Osteocyte (in vitro differentiated cells): ENCODE measurements at regions not wholly inside any gene's neighbourhood (a gene's known extent, or its start where the extent isn't known, plus 50 kb on each side); places are given as distances from the start of the nearest gene placed in this dataset.
"Not testable (repeated sequence)": the region's sequence is repeated elsewhere in the genome, so short reads cannot be mapped to it uniquely, and the experiment has no call there.

Experiments used
- DNase-seq: peaks from one replicate; pipeline ENCODE4 v3.0.0; 2021; ENCODE audit warnings: mixed read lengths; ENCODE audit not compliant: unreplicated experiment; ENCODE audit errors: extremely low spot score
- H3K27ac Mint-ChIP-seq: one replicate; pipeline ENCODE4 v1.8.0; 2021; ENCODE audit warnings: mild to moderate bottlenecking, mixed read lengths; ENCODE audit not compliant: unreplicated experiment
- H3K27me3 Mint-ChIP-seq: one replicate; pipeline ENCODE4 v1.8.0; 2021; ENCODE audit warnings: mixed read lengths; ENCODE audit not compliant: unreplicated experiment
- H3K36me3 Mint-ChIP-seq: one replicate; pipeline ENCODE4 v1.8.0; 2021; ENCODE audit warnings: mixed read lengths; ENCODE audit not compliant: unreplicated experiment
- H3K4me1 Mint-ChIP-seq: one replicate; pipeline ENCODE4 v1.8.0; 2021; ENCODE audit warnings: mixed read lengths; ENCODE audit not compliant: unreplicated experiment
- H3K4me3 Mint-ChIP-seq: one replicate; pipeline ENCODE4 v1.8.0; 2021; ENCODE audit warnings: mild to moderate bottlenecking, moderate library complexity, mixed read lengths; ENCODE audit not compliant: unreplicated experiment
- H3K9me3 Mint-ChIP-seq: one replicate; pipeline ENCODE4 v1.8.0; 2021; ENCODE audit warnings: mixed read lengths; ENCODE audit not compliant: unreplicated experiment
- TF ChIP-seq, protein P1 (sequence below): fragments of 200-600 bp; sonication (generic); IDR thresholded peaks from 2 replicates; pipeline ENCODE4 v1.5.0; 2021; ENCODE audit warnings: antibody characterized with exemption, mild to moderate bottlenecking, moderate library complexity

DNA sequence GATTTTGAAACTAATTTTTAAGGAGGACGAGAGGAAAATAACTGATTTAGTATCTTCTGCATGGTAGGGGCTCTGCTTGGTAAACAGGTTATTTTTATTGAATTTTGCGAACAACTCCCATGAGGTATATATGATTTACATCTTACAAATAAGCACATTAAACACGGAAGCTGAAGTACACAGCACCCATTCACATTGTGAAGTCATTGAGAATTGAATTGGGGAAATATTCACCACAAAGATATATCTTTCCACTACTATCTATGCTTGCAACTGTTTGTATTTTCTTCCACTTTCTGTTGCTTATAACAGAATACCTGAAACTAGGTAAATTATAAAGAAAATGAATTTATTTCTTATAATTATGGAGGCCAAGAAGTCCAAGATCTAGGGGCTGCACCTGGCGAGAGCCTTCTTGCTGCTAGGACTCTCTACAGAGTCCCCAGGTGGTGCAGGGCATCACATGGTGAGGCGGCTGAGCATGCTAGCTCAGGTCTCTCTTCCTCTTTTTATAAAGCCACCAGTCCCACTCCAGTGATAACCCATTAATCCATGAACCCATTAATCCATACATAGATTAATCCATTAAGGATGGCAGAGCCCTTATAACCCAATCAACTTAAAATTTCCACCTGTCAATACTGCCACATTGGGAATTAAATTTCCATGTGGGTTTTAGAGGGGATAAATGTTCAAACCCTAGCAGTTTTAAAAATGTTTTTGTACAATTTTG, 79.0 kb upstream of the ZNF608 start:
- TF ChIP-seq, protein P1, sequence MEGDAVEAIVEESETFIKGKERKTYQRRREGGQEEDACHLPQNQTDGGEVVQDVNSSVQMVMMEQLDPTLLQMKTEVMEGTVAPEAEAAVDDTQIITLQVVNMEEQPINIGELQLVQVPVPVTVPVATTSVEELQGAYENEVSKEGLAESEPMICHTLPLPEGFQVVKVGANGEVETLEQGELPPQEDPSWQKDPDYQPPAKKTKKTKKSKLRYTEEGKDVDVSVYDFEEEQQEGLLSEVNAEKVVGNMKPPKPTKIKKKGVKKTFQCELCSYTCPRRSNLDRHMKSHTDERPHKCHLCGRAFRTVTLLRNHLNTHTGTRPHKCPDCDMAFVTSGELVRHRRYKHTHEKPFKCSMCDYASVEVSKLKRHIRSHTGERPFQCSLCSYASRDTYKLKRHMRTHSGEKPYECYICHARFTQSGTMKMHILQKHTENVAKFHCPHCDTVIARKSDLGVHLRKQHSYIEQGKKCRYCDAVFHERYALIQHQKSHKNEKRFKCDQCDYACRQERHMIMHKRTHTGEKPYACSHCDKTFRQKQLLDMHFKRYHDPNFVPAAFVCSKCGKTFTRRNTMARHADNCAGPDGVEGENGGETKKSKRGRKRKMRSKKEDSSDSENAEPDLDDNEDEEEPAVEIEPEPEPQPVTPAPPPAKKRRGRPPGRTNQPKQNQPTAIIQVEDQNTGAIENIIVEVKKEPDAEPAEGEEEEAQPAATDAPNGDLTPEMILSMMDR, result no peak
- H3K27ac Mint-ChIP-seq, result no peak overlapping the region
- H3K36me3 Mint-ChIP-seq, result no peaks in the 10 kb centered on the region
- peaks cover 10% of the 10 kb centered on the region for H3K9me3 Mint-ChIP-seq
- H3K4me3 Mint-ChIP-seq, result no peak overlapping the region
- DNase-seq, result no peak
- H3K27me3 Mint-ChIP-seq, result no peaks in the 10 kb centered on the region
- peaks cover 19% of the 10 kb centered on the region for H3K4me1 Mint-ChIP-seq

DNA sequence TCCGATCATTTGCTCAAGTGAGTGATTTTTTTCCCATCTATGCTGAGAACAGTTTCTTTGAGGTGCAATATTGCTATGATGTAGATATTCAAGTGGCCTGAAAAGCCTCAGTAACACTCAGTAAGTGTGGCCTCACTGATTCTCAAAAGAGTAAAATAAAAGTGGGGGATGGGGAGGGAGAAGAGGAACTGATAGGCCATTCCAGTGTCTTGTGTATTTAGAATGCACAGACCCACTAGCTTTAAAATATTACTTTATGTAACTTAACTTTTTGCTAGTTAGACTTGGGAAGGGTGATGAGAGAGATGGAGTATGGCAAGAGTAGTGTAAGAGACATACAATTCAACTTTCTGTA, 79.5 kb upstream of the ZNF608 start:
- H3K9me3 Mint-ChIP-seq, result peaks cover 10% of the 10 kb centered on the region
- H3K36me3 Mint-ChIP-seq, result no peaks in the 10 kb centered on the region
- peaks cover 19% of the 10 kb centered on the region for H3K4me1 Mint-ChIP-seq
- no peak for DNase-seq
- TF ChIP-seq, protein P1, result no peak
- no peaks in the 10 kb centered on the region for H3K27me3 Mint-ChIP-seq
- no peak overlapping the region for H3K27ac Mint-ChIP-seq
- H3K4me3 Mint-ChIP-seq, result no peak overlapping the region

DNA sequence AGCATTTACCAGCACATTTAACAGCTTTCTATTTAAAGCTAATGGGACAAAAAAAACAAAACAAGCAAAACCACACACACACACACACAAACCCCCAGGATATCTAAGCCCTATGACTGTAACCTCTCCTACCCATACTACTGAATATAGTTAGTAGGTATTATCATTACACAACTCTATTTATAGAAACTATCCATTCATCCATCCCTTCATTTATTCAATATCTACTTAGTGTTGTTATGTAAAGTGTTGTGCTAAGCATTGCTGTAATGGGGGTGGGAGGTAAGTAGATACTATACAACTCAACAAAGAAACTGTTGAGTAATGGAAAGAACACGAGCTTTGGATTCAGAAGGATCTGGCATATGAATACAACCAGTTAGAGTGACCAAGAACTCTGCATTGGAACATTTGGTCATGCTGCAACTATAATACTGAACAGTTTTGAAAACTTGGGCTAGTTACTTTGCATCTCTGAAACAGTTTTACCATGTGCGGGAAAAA, 82.3 kb upstream of the ZNF608 start:
- H3K4me3 Mint-ChIP-seq, result no peak overlapping the region
- H3K4me1 Mint-ChIP-seq, result peaks cover 10% of the 10 kb centered on the region
- no peaks in the 10 kb centered on the region for H3K36me3 Mint-ChIP-seq
- H3K9me3 Mint-ChIP-seq, result peaks cover 9% of the 10 kb centered on the region
- no peak for DNase-seq
- no peak overlapping the region for H3K27ac Mint-ChIP-seq
- no peaks in the 10 kb centered on the region for H3K27me3 Mint-ChIP-seq
- TF ChIP-seq, protein P1, result no peak

DNA sequence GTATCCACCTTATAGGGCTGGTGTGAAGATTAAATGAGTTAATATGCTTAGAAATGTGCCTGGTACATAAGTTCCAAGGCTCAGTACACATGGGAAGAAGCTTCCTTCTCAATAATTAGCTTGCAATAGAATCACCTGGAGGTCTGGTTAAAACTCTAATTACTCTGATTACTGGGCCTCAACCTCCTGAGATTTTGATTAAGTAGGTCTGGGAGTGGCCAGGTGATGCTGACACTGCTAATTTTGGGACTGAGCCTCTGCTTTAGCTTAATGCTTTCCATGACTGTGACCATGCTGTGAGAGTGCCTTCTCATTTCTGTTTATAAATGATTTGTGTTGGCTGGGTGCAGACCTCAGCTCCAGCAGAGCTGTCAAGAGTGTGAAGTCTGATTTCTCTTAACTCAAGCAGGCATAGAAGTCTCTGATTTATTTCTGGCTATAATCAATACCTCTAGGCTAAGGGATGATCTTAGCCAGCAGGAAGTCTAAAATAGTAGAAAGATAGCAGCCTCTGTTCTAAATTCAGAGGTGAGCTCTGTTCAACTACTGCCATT, 85.3 kb upstream of the ZNF608 start:
- TF ChIP-seq, protein P1, result no peak
- Mint-ChIP-seq H3K27ac (no peak overlapping the region), H3K9me3 (peaks cover 25% of the 10 kb centered on the region), H3K4me3 (no peak overlapping the region), H3K4me1 (no peaks in the 10 kb centered on the region), H3K27me3 (no peaks in the 10 kb centered on the region), H3K36me3 (peaks cover 4% of the 10 kb centered on the region)
- no peak for DNase-seq

DNA sequence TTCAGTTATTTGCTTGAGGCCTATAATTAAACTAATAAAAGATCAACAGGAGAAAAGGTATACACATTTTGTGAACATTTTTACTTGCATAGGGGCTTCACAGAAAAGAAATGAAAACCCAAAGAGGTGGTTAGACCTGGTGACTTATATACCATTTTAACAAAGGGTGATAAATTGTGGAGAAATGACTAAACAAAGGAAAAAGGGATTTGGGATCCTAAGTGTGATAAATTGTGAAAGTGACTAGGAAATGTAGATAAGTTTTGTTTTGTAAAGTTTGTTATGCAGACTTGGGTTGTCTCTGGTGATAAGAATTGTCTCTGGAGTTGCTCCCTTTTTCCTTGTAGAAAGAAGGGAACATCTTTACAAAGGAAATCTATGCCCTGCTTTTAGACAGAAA, 86.1 kb upstream of the ZNF608 start:
- H3K9me3 Mint-ChIP-seq, result peaks cover 27% of the 10 kb centered on the region
- H3K36me3 Mint-ChIP-seq, result peaks cover 4% of the 10 kb centered on the region
- no peak overlapping the region for H3K27ac Mint-ChIP-seq
- no peaks in the 10 kb centered on the region for H3K27me3 Mint-ChIP-seq
- H3K4me1 Mint-ChIP-seq, result no peaks in the 10 kb centered on the region
- H3K4me3 Mint-ChIP-seq, result no peak overlapping the region
- TF ChIP-seq, protein P1, result no peak
- no peak for DNase-seq

DNA sequence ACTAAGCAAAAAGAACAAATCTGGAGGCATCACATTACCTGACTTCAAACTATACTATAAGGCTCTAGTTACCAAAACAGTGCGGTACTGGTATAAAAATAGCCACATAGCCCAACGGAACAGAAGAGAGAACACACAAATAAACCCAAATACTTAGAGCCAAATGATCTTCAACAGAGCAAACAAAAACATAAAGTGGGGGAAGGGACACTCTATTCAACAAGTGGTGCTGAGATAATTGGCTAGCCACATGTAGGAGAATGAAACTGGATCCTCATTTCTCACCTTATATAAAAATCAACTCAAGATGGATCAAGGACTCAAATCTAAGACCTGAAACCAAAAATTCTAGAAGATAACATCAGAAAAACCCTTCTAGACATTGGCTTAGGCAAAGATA, 89.9 kb upstream of the ZNF608 start:
- H3K36me3 Mint-ChIP-seq, DNase-seq, H3K4me3 Mint-ChIP-seq, H3K27ac Mint-ChIP-seq, H3K27me3 Mint-ChIP-seq: not testable (repeated sequence)
- Mint-ChIP-seq H3K4me1 (peaks cover 12% of the 10 kb centered on the region), H3K9me3 (peaks cover 22% of the 10 kb centered on the region)
